DND-41 (cell line): ENCODE measurements at regions not wholly inside any gene's neighbourhood (a gene's known extent, or its start where the extent isn't known, plus 50 kb on each side); places are given as distances from the start of the nearest gene placed in this dataset.
A peak's percentile ranks its signal among the peaks of the same experiment; 100 is the strongest.
"Not testable (repeated sequence)": the region's sequence is repeated elsewhere in the genome, so short reads cannot be mapped to it uniquely, and the experiment has no call there.

ENCODE experiments used
- CTCF ChIP-seq: IDR thresholded peaks from 2 replicates; pipeline ENCODE4 v1.5.1; 2012; ENCODE audit warnings: borderline replicate concordance, low read length, moderate library complexity, mild to moderate bottlenecking; ENCODE audit not compliant: poor library complexity, severe bottlenecking; ENCODE audit errors: extremely low read depth
- EZH2 ChIP-seq: IDR thresholded peaks from 3 replicates; pipeline ENCODE4 v1.6.1; 2012; ENCODE audit warnings: borderline replicate concordance, low read depth, mild to moderate bottlenecking, moderate library complexity, low read length, inconsistent platforms; ENCODE audit not compliant: severe bottlenecking

DNA sequence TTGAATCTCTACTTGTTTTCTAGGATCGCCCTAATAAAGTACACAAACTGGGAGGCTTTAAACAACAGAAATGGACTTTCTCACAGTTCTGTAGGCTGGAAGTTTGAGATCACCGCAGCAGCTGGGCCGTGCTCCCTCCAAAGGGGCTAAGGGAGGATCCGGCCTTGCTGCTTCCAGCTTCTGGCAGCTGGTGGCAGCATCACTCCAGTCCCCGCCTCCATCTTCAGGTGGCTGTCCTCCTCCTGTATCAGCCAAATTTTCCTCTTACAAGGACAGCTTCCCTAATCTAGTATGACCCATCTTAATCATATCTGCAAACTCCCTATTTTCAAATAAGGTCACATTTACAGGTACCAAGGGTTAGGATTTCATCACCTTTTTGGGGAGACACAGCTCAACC is 120.5 kb downstream of the MRPL57 start:
- TF ChIP-seq CTCF = peak; percentile 74
- not testable (repeated sequence) for TF ChIP-seq EZH2
